ENCODE measurements at regions not wholly inside any gene's neighbourhood (a gene's known extent, or its start where the extent isn't known, plus 50 kb on each side); places are given as distances from the start of the nearest gene placed in this dataset.

DNA sequence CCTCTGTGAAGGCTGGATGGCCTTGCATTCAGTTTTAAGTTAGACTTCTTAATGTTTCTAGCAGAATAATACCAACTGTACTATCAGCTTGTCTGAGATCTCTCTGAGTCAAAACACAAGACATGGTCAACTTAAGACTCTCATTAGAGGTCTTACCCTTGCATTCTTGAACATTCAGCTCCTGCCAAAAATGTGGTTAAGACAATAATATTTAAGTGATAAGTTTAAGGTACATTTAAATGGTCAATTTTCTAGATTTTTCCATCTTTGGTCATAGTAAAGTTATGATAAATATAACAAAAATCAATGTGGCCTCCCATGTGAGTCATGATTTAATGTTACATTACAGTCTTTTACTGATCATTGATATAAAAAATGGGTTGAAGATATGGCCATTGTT, 75.0 kb downstream of the NR2F1 start:
- H3K4me1 ChIP-seq, result no peaks in the 10 kb centered on the region
- intact Hi-C loops (cut with DNase I; ENCODE audit: low total_unique reads), result no loop called here
- TF ChIP-seq POLR2AphosphoS5 (IDR thresholded peaks at IDR 0.05) (no peak), CTCF (IDR thresholded peaks at IDR 0.05) (no peak), POLR2A (IDR thresholded peaks at IDR 0.05) (no peak)
- H3K9me3 ChIP-seq, result no peaks in the 10 kb centered on the region
- H3K36me3 ChIP-seq, result no peaks in the 10 kb centered on the region
- no peak overlapping the region for H3K4me3 ChIP-seq
- H3K27me3 ChIP-seq, result no peaks in the 10 kb centered on the region
- no peak for DNase-seq (ENCODE audit: low spot score in 2 of 2)
- no peak overlapping the region for H3K27ac ChIP-seq

DNA sequence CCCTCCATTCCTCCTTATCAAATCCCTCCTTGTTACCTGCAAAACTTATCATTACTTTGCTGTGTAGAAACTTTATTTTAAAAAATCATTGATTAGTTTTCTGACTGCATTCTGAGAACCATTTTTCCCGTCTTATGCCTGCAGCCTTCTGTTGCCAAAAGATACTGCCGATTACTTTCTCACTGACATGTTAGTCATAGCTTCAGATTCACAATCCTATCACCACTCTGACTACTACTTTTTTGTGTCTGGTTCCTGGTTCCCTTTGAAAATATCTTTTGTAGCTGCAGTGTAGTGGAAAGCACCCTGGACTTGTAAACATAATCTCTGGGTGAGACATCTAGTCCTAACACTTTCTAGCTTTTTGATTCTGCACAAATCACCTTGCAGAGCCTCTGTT, 71.7 kb downstream of the NR2F1 start:
- Histone ChIP-seq H3K27me3 (no peaks in the 10 kb centered on the region), H3K9me3 (no peaks in the 10 kb centered on the region), H3K4me3 (no peak overlapping the region), H3K27ac (no peak overlapping the region), H3K36me3 (no peaks in the 10 kb centered on the region), H3K4me1 (no peaks in the 10 kb centered on the region)
- no peak for TF ChIP-seq CTCF (IDR thresholded peaks at IDR 0.05)
- no peak for TF ChIP-seq POLR2AphosphoS5 (IDR thresholded peaks at IDR 0.05)
- TF ChIP-seq POLR2A (IDR thresholded peaks at IDR 0.05), result no peak
- intact Hi-C loops (cut with DNase I; ENCODE audit: low total_unique reads), result no loop called here
- no peak for DNase-seq (ENCODE audit: low spot score in 2 of 2)

DNA sequence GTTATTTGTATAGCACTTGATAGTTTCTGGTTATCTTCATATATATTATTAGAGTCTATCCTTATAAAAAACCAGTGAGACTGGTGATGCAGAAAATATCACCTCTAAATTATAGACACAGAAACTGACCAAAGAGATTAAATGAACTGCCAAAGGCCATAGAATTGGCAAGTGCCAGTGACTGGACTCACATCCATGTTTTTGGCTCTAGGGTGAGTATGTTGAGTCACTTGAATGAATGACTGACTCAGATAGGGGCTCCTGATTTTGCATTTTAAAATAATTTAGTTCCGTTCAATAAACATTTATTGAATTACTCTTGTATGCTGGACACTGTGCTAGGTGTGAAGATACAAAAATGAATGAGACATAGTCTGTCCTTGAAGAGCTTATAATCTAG, 70.7 kb downstream of the NR2F1 start:
- H3K4me3 ChIP-seq, result no peak overlapping the region
- no peaks in the 10 kb centered on the region for H3K9me3 ChIP-seq
- H3K4me1 ChIP-seq, result no peaks in the 10 kb centered on the region
- intact Hi-C loops (cut with DNase I; ENCODE audit: low total_unique reads), result no loop called here
- DNase-seq (ENCODE audit: low spot score in 2 of 2), result no peak
- no peaks in the 10 kb centered on the region for H3K36me3 ChIP-seq
- no peaks in the 10 kb centered on the region for H3K27me3 ChIP-seq
- no peak overlapping the region for H3K27ac ChIP-seq
- no peak for TF ChIP-seq CTCF (IDR thresholded peaks at IDR 0.05)
- no peak for TF ChIP-seq POLR2AphosphoS5 (IDR thresholded peaks at IDR 0.05)
- no peak for TF ChIP-seq POLR2A (IDR thresholded peaks at IDR 0.05)

DNA sequence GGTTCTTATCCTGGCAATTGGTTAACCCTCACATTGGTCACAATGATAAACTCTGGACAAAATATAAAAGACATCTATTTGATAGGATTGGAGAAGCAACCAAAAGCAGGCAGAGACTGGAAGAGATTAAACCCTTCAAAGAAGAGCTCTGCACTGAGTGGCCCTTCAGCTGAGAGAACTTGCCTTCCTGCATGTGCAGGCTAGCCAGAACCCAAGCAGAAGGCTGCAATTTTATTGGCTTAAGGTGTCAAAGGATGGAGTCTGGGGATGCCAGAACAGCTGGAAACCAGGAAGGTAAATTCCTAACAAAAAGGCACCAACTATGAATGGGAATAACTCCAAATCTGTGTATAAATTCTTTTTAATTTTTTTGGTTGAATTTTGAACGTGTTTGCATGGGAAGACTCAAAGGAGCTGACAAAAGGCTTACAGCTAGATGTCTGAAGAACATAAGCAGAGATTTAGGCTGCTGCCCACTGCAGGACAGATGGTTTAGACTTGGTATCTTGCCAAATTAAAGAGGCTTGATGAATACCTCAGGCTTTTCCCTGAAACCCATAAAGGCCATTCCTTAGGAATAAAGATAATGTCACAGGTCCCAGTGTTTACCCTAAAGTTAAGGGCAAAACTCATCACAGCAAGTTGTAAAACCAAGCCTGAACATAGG, 66.3 kb downstream of the NR2F1 start:
- Histone ChIP-seq H3K4me3 (no peak overlapping the region), H3K27me3 (no peaks in the 10 kb centered on the region), H3K27ac (no peak overlapping the region), H3K9me3 (no peaks in the 10 kb centered on the region), H3K36me3 (no peaks in the 10 kb centered on the region), H3K4me1 (no peaks in the 10 kb centered on the region)
- TF ChIP-seq POLR2AphosphoS5 (IDR thresholded peaks at IDR 0.05), result no peak
- no peak for TF ChIP-seq POLR2A (IDR thresholded peaks at IDR 0.05)
- TF ChIP-seq CTCF (IDR thresholded peaks at IDR 0.05), result no peak
- intact Hi-C loops (cut with DNase I; ENCODE audit: low total_unique reads), result no loop called here
- DNase-seq (ENCODE audit: low spot score in 2 of 2), result no peak

DNA sequence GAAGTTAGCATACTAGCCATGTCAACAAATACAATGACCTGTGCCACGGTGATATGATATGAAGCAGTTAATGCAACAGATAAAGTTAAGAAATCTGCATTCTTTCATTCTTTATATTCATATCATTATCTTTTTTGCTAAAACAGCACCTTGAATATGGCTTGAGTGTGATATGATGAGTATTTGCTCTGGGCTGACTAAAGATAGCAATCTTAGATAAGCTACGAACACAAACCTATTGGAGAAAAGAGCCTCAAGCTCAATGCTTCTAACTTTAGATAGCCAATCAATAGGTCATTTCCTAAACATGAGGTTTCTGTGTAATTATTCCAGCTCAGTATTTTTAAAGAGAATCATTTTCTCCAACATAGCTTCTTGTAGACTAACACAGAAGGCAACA, 61.7 kb downstream of the NR2F1 start:
- Histone ChIP-seq H3K27me3 (no peaks in the 10 kb centered on the region), H3K27ac (no peak overlapping the region), H3K4me3 (no peak overlapping the region), H3K36me3 (no peaks in the 10 kb centered on the region), H3K9me3 (no peaks in the 10 kb centered on the region), H3K4me1 (no peaks in the 10 kb centered on the region)
- intact Hi-C loops (cut with DNase I; ENCODE audit: low total_unique reads), result no loop called here
- TF ChIP-seq POLR2A (IDR thresholded peaks at IDR 0.05) (no peak), POLR2AphosphoS5 (IDR thresholded peaks at IDR 0.05) (no peak), CTCF (IDR thresholded peaks at IDR 0.05) (no peak)
- DNase-seq (ENCODE audit: low spot score in 2 of 2), result no peak

Data from breast epithelium (tissue), 4 donors.